Inflammatory macrophage treated with lipopolysaccharide for 4 hours (primary cell): ENCODE measurements at regions not wholly inside any gene's neighbourhood (a gene's known extent, or its start where the extent isn't known, plus 50 kb on each side); places are given as distances from the start of the nearest gene placed in this dataset.
A peak's percentile ranks its signal among the peaks of the same experiment; 100 is the strongest.
"Not testable (repeated sequence)": the region's sequence is repeated elsewhere in the genome, so short reads cannot be mapped to it uniquely, and the experiment has no call there.

Experiments used
- DNase-seq: peaks from one replicate; pipeline ENCODE4 v3.0.0-alpha.2; 2020

GRCh38 chrX:150255441-150256296 lies 107.4 kb upstream of the MAMLD1 start:
- DNase-seq = no peak

DNA sequence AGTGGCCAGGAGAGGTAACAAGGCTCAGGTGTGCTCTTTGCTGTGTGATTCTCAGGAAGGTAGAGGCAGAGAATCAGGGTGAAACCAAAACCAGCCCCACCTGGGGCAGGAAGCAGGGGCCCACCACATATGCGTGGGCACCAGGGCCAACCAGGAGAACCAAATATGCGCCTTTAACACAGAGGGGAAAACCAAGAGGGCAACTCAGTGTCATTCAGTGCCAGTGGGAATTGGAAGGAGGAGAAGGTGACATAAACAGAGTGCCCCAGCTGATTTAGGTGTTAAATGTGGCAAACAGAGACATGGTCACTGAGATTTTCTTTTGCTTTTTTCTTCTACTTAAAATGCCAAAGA lies 106.8 kb upstream of the MAMLD1 start:
- DNase-seq = no peak

- peak; percentile 6 for DNase-seq
These were observed 105.6 kb upstream of the MAMLD1 start for GRCh38 chrX:150257353-150258175.

GRCh38 chrX:150258176-150258425 lies 105.0 kb upstream of the MAMLD1 start:
- no peak for DNase-seq

- DNase-seq = no peak
These were observed 104.4 kb upstream of the MAMLD1 start for GRCh38 chrX:150258463-150259430.

DNA sequence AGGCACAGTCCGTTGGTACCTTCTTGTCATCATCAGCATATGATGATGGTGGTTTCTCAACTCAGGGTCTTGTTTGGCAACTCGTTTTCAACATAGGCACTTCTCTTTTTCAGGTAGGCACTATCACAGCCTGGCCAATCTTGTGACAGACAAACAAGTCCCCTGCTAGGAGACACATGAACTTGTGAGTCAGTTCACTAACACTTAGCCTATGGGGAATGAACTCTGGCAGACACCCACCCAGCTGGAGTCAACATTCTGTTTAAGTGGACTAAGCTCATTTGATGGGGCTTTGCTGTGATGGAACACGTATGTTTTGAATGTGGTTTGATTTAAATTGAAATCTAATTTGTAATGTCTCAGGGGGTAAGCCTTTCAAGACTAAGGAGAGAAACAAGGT lies 100.7 kb upstream of the MAMLD1 start:
- DNase-seq = peak; percentile 16

GRCh38 chrX:150268839-150269355 lies 94.2 kb upstream of the MAMLD1 start:
- no peak for DNase-seq

DNA sequence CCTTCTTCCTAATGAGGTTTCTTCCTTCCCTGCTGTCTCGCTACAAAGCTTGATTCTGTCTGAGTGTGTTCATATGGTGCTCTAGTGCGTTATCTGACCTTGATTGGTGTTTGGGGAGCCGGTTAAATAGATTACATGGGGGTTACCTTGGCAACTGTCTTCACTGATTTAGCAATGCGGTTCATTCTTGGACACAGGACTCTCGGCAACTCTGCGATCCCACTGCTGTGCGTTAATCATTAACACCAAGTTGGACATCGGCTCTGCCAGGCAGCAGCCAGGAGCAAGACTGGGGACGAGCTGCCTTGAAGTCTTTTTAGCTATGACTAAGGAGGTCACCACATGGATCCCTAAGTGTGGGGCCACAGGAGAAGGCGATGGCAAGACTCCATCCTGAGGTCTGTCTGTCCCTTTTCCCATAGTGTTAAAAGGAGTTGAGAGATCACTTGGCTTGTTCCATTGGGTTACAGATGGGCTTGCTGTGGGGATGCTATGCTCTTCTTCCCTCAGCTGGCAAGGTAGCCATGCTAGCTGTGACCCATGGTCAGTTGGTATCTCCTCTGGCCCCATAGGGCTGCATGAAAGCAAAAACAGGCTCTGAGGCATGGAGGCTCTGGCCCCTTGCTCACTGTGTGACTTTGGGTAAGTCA lies 93.4 kb upstream of the MAMLD1 start:
- DNase-seq = no peak

- no peak for DNase-seq
These were observed 92.5 kb upstream of the MAMLD1 start for GRCh38 chrX:150270622-150271021.

DNA sequence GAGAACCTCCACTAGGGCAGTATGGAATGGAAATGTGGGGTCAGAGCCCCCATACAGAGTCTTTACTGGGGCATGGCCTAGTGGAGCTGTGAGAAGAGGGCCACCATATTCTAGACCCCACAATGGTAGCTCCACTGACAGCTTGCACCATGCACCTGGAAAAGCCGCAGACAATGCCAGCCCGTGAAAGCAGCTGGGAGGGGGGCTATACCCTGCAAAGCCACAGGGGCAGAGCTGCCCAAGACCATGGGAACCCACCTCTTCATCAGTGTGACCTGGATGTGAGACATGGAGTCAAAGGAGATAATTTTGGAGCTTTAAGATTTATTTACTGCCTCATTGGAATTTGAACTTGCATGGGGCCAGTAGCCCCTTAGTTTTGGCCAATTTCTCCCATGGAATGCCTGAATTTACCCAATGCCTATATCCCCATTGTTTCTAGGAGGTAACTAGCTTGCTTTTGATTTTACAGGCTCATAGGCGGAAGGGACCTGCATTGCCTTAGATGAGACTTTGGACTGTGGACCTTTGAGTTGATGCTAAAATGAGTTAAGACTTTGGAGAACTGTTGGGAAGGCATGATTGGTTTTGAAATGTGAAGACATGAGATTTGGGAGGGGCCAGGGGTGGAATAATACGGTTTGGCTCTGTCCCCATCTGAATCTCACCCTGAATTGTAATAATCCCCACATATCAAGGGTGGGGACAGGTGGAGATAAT lies 89.4 kb upstream of the MAMLD1 start:
- DNase-seq = not testable (repeated sequence)

DNA sequence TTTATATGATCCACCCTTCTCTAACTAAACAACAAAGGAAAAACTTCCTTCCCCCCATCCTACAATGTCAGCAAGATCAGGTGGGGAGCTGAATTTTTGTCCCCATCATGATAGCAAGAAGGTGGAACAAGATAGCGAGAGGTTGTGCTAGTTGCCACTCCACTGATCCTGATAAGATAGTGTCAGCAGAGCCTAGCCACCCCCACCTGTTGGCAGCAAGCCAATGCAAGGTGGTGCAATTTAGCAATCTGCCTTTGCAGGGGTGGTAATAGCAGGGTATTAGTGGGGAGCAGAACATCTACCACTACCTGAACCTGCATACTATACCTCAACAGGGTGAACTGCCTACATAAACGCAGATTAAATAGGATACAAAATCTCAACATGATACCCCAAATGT lies 80.2 kb upstream of the MAMLD1 start:
- DNase-seq = no peak

- no peak for DNase-seq
These were observed 72.1 kb upstream of the MAMLD1 start for GRCh38 chrX:150291014-150291413.

GRCh38 chrX:150293311-150294013 lies 69.7 kb upstream of the MAMLD1 start:
- DNase-seq = no peak

DNA sequence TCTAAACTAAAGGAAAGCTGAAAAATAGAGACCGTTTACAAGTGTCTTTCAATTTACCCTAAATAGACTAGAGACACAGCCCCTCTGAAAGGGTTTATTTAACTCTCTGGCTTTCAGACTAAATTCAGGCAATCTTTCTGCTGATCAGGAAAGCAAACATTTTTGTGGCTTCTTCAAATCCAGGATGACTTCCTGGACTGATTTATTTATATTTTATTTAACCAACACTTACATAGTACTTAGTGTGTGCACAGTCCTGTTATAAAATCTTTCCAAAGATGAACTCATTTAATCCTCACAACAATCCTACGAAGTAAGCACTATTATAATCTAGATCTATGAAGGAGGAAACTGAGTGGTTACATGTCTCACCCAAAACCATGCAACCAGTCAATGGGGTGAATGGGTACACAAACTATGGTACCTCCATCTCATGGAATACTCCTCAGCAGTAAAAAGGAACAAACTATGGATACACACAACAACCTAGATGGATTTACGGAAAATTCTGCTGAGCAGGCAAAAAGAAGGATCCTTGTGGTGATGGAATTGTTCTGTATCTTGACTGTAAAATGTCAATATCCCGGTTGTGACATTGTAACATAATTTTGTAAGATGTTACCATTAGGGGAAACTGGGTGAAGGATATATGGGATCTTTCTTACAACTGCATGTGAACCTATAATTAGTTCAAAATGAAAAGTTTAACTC lies 64.1 kb upstream of the MAMLD1 start:
- DNase-seq = no peak

DNA sequence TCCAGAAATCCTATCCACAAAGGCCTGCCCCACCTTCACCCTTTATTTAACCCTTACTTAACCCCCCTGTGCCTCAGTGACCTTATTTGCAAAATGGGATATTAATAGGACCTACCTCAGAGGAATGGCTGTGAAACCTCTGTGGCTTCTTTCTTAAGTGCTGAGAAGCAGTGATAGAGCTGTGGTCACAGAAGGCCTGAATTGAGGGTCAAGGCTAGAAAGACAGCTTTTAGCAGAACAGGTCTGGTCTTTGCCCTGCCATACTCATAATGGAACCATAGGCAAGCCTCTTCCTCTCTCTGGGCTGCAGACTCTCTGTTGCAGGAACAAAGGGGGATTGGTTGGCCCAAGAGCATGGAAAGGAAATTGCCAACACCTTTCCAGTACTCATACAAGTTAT lies 63.5 kb upstream of the MAMLD1 start:
- no peak for DNase-seq

DNA sequence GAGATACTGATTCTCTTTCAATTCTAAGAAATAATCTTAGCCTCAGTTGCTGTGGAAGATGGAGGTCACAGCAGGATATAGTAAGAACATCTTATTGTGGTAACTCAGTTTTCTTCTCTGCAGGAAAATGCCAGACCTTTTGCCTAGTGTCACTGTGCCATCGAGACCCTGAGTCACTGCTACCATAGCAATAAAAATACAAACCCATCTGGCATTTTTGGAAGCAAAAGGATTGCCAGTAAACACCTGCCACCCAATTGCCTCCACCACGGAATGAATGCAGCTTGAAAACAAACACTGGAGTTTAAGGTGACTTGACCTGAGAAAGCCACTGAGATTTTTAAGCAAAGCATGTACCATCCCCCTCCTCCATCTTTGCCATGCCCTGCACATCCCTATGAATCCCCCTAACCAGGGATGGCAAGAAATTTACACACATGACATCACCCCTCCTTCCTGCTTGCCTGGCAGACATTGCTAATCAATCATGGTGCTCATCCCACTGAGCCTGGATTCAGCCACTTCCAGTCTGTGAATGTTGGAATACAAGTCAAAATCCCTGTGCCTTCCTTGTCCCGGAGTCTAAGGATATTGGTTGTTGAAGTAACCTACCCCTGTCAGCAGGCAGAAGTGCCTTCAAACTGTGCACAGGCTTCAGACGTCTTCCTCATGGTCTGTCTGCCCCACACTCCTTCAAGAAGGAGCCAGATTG lies 59.6 kb upstream of the MAMLD1 start:
- DNase-seq = no peak

GRCh38 chrX:150306002-150306401 lies 57.1 kb upstream of the MAMLD1 start:
- no peak for DNase-seq

- no peak for DNase-seq
These were observed 55.1 kb upstream of the MAMLD1 start for GRCh38 chrX:150308041-150308440.

- DNase-seq = no peak
These were observed 54.5 kb upstream of the MAMLD1 start for GRCh38 chrX:150308532-150309157.
